Panc1 (cell line): ENCODE measurements at regions not wholly inside any gene's neighbourhood (a gene's known extent, or its start where the extent isn't known, plus 50 kb on each side); places are given as distances from the start of the nearest gene placed in this dataset.

ENCODE experiments used
- ATAC-seq: fragments of 200-7000 bp; cut with Tn5 transposase; 2 replicates; pipeline ENCODE4 v1.9.1; 2020; ENCODE audit warnings: mild to moderate bottlenecking, moderate library complexity
- BruUV-seq: library from RNA; stranded (reverse); fragments of 400-500 nt; replicated peaks from 2 replicates; lab custom pipeline; 2021; lab: Mats Ljungman, UMichigan
- CTCF ChIA-PET: fragments of 300-600 bp; sonication (Branson Sonifier 250); formaldehyde crosslinking; loops from one replicate; lab custom pipeline; 2022; ENCODE audit warnings: antibody characterized with exemption; lab: Charles Lee
- POLR2A ChIA-PET: fragments of 300-600 bp; sonication (Branson Sonifier 250); formaldehyde crosslinking; loops from one replicate; lab custom pipeline; 2022; ENCODE audit warnings: antibody characterized with exemption; lab: Charles Lee
- DNase-seq: peaks from one replicate; pipeline ENCODE4 v3.0.0-alpha.2; 2010; ENCODE audit warnings: low read depth, low spot score
- H3K27ac ChIP-seq: 2 replicates; pipeline ENCODE4 v1.5.1; 2011; ENCODE audit warnings: mild to moderate bottlenecking, low read length, inconsistent platforms
- H3K27me3 ChIP-seq: fragments of 200-500 bp; sonication (Bioruptor generic); 2 replicates; pipeline ENCODE4 v1.6.0; 2014; ENCODE audit warnings: low read length, inconsistent platforms; ENCODE audit not compliant: control insufficient read depth, insufficient read depth
- H3K36me3 ChIP-seq: fragments of 200-500 bp; sonication (Bioruptor generic); 2 replicates; pipeline ENCODE4 v1.5.1; 2014; ENCODE audit warnings: inconsistent platforms, mild to moderate bottlenecking, low read length, moderate library complexity; ENCODE audit not compliant: control insufficient read depth, insufficient read depth
- H3K4me1 ChIP-seq: 2 replicates; pipeline ENCODE4 v1.5.1; 2011; ENCODE audit warnings: inconsistent platforms, mild to moderate bottlenecking, low read length, moderate library complexity; ENCODE audit not compliant: control insufficient read depth, insufficient read depth
- H3K4me3 ChIP-seq, 2 experiments: 2 replicates each; pipeline ENCODE4 v1.5.1; 2011 to 2012; ENCODE audit warnings: low read depth in 2 of 2, low read length in 2 of 2, mild to moderate bottlenecking in 2 of 2, inconsistent platforms in 1 of 2, moderate library complexity in 1 of 2
- H3K9me3 ChIP-seq: fragments of 200-500 bp; sonication (Bioruptor generic); 2 replicates; pipeline ENCODE4 v1.5.1; 2014; ENCODE audit warnings: low read depth, mild to moderate bottlenecking, inconsistent platforms, low read length, moderate library complexity; ENCODE audit not compliant: control insufficient read depth, insufficient read depth
- CTCF ChIP-seq: fragments of 450-650 bp; IDR thresholded peaks from 2 replicates; pipeline ENCODE4 v1.5.1; 2017; ENCODE audit warnings: mild to moderate bottlenecking
- POLR2AphosphoS5 ChIP-seq: IDR thresholded peaks from 2 replicates; pipeline ENCODE4 v1.6.1; 2012; ENCODE audit warnings: mild to moderate bottlenecking, low read depth, low read length, moderate library complexity
- REST ChIP-seq, 2 experiments: IDR thresholded peaks; 2 replicates each; pipeline ENCODE4 v1.6.1; 2011 to 2012; ENCODE audit warnings: low read depth in 2 of 2, control low read depth in 1 of 2, low read length in 1 of 2, mild to moderate bottlenecking in 1 of 2, moderate library complexity in 1 of 2; ENCODE audit not compliant: insufficient read depth in 1 of 2
- SIN3A ChIP-seq: IDR thresholded peaks from 2 replicates; pipeline ENCODE4 v1.6.1; 2012; ENCODE audit warnings: low read depth, mild to moderate bottlenecking, low read length, moderate library complexity, borderline replicate concordance; ENCODE audit not compliant: insufficient read depth
- TCF7L2 ChIP-seq: IDR thresholded peaks from 2 replicates; pipeline ENCODE4 v1.6.1; 2011; ENCODE audit warnings: mild to moderate bottlenecking, low read depth, low read length, inconsistent platforms
- in situ Hi-C: cut with HindIII; loops from 2 replicates; pipeline ENCODE4 v1.10.0; 2016; ENCODE audit warnings: low sequenced_read_pairs, low pct_unique_long_range_greater_than_20kb
- intact Hi-C: fragments of 100-400 bp; cut with micrococcal nuclease; formaldehyde crosslinking; loops from one replicate; pipeline ENCODE4 v1.10.0; 2022; ENCODE audit not compliant: unreplicated experiment

GRCh38 chr5:122527547-122527946, 215.5 kb downstream of the SNCAIP start:
- ChIA-PET POLR2A (no interaction called here), CTCF (no interaction called here)
- no peaks in the 10 kb centered on the region for H3K9me3 ChIP-seq
- no peaks in the 10 kb centered on the region for H3K4me1 ChIP-seq
- TF ChIP-seq SIN3A (no peak), POLR2AphosphoS5 (no peak)
- BruUV-seq: no TSS peak
- in situ Hi-C loops (no loop called here), intact Hi-C loops (no loop called here)
- H3K27ac ChIP-seq: no peak overlapping the region
- no peaks in the 10 kb centered on the region for H3K27me3 ChIP-seq
- ATAC-seq (no peak), DNase-seq (no peak)
- no peak overlapping the region for H3K4me3 ChIP-seq
- H3K36me3 ChIP-seq: no peaks in the 10 kb centered on the region

DNA sequence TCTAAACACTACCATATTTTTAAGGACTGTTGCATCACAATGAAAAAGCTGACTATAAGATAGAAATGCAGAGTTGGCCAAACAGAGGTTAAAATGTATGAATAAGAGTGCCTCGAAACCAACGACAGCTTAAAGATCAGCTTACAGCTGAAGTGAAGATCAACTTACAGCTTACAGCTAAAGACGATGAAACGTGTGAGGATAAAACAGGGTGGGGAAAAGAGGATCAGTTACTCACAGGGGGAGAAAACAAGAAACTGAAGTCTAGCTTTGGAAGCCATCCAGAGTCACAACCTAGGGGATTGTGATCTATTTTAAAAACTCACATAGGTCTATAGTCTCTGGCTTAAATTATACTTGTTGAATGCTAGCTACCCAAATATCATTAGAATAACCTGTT, 220.0 kb downstream of the SNCAIP start:
- Histone ChIP-seq H3K4me3 (no peak overlapping the region), H3K27ac (no peak overlapping the region), H3K27me3 (no peaks in the 10 kb centered on the region), H3K4me1 (no peaks in the 10 kb centered on the region), H3K36me3 (no peaks in the 10 kb centered on the region), H3K9me3 (no peaks in the 10 kb centered on the region)
- no TSS peak for BruUV-seq
- ATAC-seq: no peak
- intact Hi-C loops: no loop called here
- no peak for DNase-seq
- ChIA-PET CTCF (interaction anchor here (0.8 kb wide), 1 partner anchor 1061 kb away, joined by 4 read pairs; no protein-coding TSS in a partner anchor), POLR2A (no interaction called here)
- TF ChIP-seq REST (IDR thresholded peaks at IDR 0.05; ENCODE audit: insufficient read depth in 1 of 2, low read depth in 2 of 2, low read length in 1 of 2) (no peak), TCF7L2 (no peak), POLR2AphosphoS5 (no peak), CTCF (no peak)
- in situ Hi-C loops: no loop called here

DNA sequence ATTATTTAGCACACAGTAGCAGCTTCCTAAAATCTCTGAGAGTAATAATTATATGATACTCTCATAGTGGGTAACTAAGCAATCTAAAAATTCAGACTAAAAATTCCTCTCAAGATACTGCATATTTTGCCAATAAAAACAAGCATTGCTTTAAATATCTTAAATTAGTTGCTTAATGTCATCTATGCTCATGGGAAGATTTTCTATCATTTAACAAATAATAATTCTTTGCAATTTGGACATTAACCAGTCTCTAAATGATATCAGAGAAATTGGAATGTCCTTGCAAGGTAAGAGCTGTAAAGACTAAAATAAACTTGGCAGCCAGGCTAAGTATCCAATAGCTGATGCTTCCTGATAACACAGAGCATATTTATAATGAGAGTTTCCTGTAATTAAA, 221.8 kb downstream of the SNCAIP start:
- Histone ChIP-seq H3K36me3 (no peaks in the 10 kb centered on the region), H3K4me3 (no peak overlapping the region), H3K4me1 (no peaks in the 10 kb centered on the region), H3K9me3 (no peaks in the 10 kb centered on the region), H3K27me3 (no peaks in the 10 kb centered on the region), H3K27ac (no peak overlapping the region)
- intact Hi-C loops (no loop called here), in situ Hi-C loops (no loop called here)
- ATAC-seq: no peak
- CTCF ChIA-PET: no interaction called here
- no peak for DNase-seq
- BruUV-seq: no TSS peak
- POLR2A ChIA-PET: no interaction called here
- TF ChIP-seq POLR2AphosphoS5 (no peak), SIN3A (no peak), TCF7L2 (no peak), REST (IDR thresholded peaks at IDR 0.05; ENCODE audit: insufficient read depth in 1 of 2, low read depth in 2 of 2, low read length in 1 of 2) (no peak)
